ENCODE measurements at regions not wholly inside any gene's neighbourhood (a gene's known extent, or its start where the extent isn't known, plus 50 kb on each side); places are given as distances from the start of the nearest gene placed in this dataset.
A peak's percentile ranks its signal among the peaks of the same experiment; 100 is the strongest.

GRCh38 chr4:89598602-89599001 is 238.4 kb downstream of the SNCA start:
- peak; percentile 1 for DNase-seq

GRCh38 chr4:89595125-89595789 is 241.7 kb downstream of the SNCA start:
- no peak for DNase-seq

GRCh38 chr4:89590128-89590527 is 246.8 kb downstream of the SNCA start:
- no peak for DNase-seq

- DNase-seq = no peak
Observed at GRCh38 chr4:89588421-89588820, 248.5 kb downstream of the SNCA start.

- DNase-seq = no peak
Observed at GRCh38 chr4:89587364-89587763, 249.6 kb downstream of the SNCA start.

GRCh38 chr4:89586864-89587263 is 250.1 kb downstream of the SNCA start:
- no peak for DNase-seq

- DNase-seq = no peak
Observed at GRCh38 chr4:89586318-89586717, 250.6 kb downstream of the SNCA start.

- DNase-seq = no peak
Observed at GRCh38 chr4:89582756-89583505, 254.0 kb downstream of the SNCA start.

- DNase-seq = no peak
Observed at GRCh38 chr4:89579771-89580170, 257.2 kb downstream of the SNCA start.

GRCh38 chr4:89576246-89576645 is 260.7 kb downstream of the SNCA start:
- DNase-seq = no peak

- DNase-seq = no peak
Observed at GRCh38 chr4:89575840-89576239, 261.1 kb downstream of the SNCA start.

- DNase-seq = no peak
Observed at GRCh38 chr4:89574176-89574575, 262.8 kb downstream of the SNCA start.

- DNase-seq = no peak
Observed at GRCh38 chr4:89573656-89574055, 263.3 kb downstream of the SNCA start.

GRCh38 chr4:89572224-89572858 is 264.6 kb downstream of the SNCA start:
- DNase-seq = peak; percentile 61

GRCh38 chr4:89570931-89571330 is 263.3 kb upstream of the GPRIN3 start:
- no peak for DNase-seq

GRCh38 chr4:89567936-89568335 is 260.3 kb upstream of the GPRIN3 start:
- DNase-seq = no peak

GRCh38 chr4:89563431-89563830 is 255.8 kb upstream of the GPRIN3 start:
- DNase-seq = no peak

GRCh38 chr4:89562746-89563145 is 255.1 kb upstream of the GPRIN3 start:
- DNase-seq = no peak

GRCh38 chr4:89561048-89561447 is 253.4 kb upstream of the GPRIN3 start:
- DNase-seq = no peak

- no peak for DNase-seq
Observed at GRCh38 chr4:89558147-89558546, 250.5 kb upstream of the GPRIN3 start.

GRCh38 chr4:89556601-89557305 is 249.2 kb upstream of the GPRIN3 start:
- no peak for DNase-seq

- DNase-seq = no peak
Observed at GRCh38 chr4:89551191-89551590, 243.6 kb upstream of the GPRIN3 start.

GRCh38 chr4:89549907-89550306 is 242.3 kb upstream of the GPRIN3 start:
- no peak for DNase-seq

- DNase-seq = no peak
Observed at GRCh38 chr4:89545315-89545714, 237.7 kb upstream of the GPRIN3 start.
